ENCODE measurements at regions not wholly inside any gene's neighbourhood (a gene's known extent, or its start where the extent isn't known, plus 50 kb on each side); places are given as distances from the start of the nearest gene placed in this dataset.

DNA sequence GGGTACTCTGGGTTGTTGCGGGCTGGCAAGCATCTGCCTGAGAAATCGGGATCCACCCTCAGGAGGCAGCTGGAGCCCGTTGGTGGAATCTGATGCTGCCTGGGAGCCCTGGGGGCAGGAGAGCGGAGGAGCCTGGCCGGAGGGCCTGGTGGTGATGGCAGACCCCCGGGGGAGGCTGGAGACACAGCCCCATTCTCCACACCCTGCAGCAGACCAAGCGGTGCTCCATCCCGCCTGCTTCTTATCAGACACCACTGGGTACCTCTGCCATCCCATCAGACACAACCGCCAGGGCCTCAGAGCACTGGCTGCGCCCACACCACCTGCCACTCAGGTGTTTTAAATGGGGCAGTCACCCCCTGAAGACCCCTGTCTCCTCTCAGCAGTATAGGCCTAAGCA, 103.9 kb downstream of the RBFOX3 start:
- TF ChIP-seq EZH2phosphoT487 (IDR thresholded peaks at IDR 0.05; ENCODE audit: borderline replicate concordance): no peak
- TF ChIP-seq, protein P1, sequence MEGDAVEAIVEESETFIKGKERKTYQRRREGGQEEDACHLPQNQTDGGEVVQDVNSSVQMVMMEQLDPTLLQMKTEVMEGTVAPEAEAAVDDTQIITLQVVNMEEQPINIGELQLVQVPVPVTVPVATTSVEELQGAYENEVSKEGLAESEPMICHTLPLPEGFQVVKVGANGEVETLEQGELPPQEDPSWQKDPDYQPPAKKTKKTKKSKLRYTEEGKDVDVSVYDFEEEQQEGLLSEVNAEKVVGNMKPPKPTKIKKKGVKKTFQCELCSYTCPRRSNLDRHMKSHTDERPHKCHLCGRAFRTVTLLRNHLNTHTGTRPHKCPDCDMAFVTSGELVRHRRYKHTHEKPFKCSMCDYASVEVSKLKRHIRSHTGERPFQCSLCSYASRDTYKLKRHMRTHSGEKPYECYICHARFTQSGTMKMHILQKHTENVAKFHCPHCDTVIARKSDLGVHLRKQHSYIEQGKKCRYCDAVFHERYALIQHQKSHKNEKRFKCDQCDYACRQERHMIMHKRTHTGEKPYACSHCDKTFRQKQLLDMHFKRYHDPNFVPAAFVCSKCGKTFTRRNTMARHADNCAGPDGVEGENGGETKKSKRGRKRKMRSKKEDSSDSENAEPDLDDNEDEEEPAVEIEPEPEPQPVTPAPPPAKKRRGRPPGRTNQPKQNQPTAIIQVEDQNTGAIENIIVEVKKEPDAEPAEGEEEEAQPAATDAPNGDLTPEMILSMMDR (conservative IDR thresholded peaks at IDR 0.05; ENCODE audit: low read length): no peak
- H3K27me3 ChIP-seq (ENCODE audit: insufficient read depth, low read length, poor library complexity, severe bottlenecking): no peaks in the 10 kb centered on the region

GRCh38 chr17:79506150-79506870, 104.5 kb downstream of the RBFOX3 start:
- H3K27me3 ChIP-seq (ENCODE audit: insufficient read depth, low read length, poor library complexity, severe bottlenecking): no peaks in the 10 kb centered on the region
- TF ChIP-seq, protein P1 (conservative IDR thresholded peaks at IDR 0.05; ENCODE audit: low read length): no peak
- no peak for TF ChIP-seq EZH2phosphoT487 (IDR thresholded peaks at IDR 0.05; ENCODE audit: borderline replicate concordance)
- H3K4me3 ChIP-seq (ENCODE audit: low read length, poor library complexity, severe bottlenecking): no peak overlapping the region
- H3K9me2 ChIP-seq (replicated peaks; ENCODE audit: low read depth, low read length): no peaks in the 10 kb centered on the region
- no peaks in the 10 kb centered on the region for H3K79me2 ChIP-seq (ENCODE audit: insufficient read depth, low read length)
- no peak overlapping the region for H3K4me2 ChIP-seq (ENCODE audit: low read depth, low read length, poor library complexity, severe bottlenecking)
- H3K4me1 ChIP-seq (ENCODE audit: insufficient read depth, low read length, poor library complexity, severe bottlenecking): no peaks in the 10 kb centered on the region
- no peaks in the 10 kb centered on the region; the same call in 1 of the 2 replicates for H3K9me3 ChIP-seq (ENCODE audit: insufficient read depth, low read depth, low read length)
- H3K36me3 ChIP-seq (ENCODE audit: insufficient read depth, low read length): no peaks in the 10 kb centered on the region
- no peaks in the 10 kb centered on the region for H3F3A ChIP-seq (ENCODE audit: low read depth)
- H3K9ac ChIP-seq (ENCODE audit: low read depth, low read length, poor library complexity, severe bottlenecking): no peak overlapping the region
- no peak overlapping the region for H2AFZ ChIP-seq (ENCODE audit: low read length)
- H4K20me1 ChIP-seq (ENCODE audit: insufficient read depth, low read length, poor library complexity, severe bottlenecking): no peaks in the 10 kb centered on the region

More for the DNA sequence above, 103.9 kb downstream of the RBFOX3 start:
- H3K4me1 ChIP-seq (ENCODE audit: insufficient read depth, low read length, poor library complexity, severe bottlenecking): no peaks in the 10 kb centered on the region
- H4K20me1 ChIP-seq (ENCODE audit: insufficient read depth, low read length, poor library complexity, severe bottlenecking): no peaks in the 10 kb centered on the region
- H2AFZ ChIP-seq (ENCODE audit: low read length): no peak overlapping the region
- no peaks in the 10 kb centered on the region; the same call in 1 of the 2 replicates for H3K9me3 ChIP-seq (ENCODE audit: insufficient read depth, low read depth, low read length)
- H3K9me2 ChIP-seq (replicated peaks; ENCODE audit: low read depth, low read length): no peaks in the 10 kb centered on the region
- no peaks in the 10 kb centered on the region for H3F3A ChIP-seq (ENCODE audit: low read depth)
- no peak overlapping the region for H3K9ac ChIP-seq (ENCODE audit: low read depth, low read length, poor library complexity, severe bottlenecking)
- no peaks in the 10 kb centered on the region for H3K79me2 ChIP-seq (ENCODE audit: insufficient read depth, low read length)
- no peaks in the 10 kb centered on the region for H3K36me3 ChIP-seq (ENCODE audit: insufficient read depth, low read length)
- H3K4me2 ChIP-seq (ENCODE audit: low read depth, low read length, poor library complexity, severe bottlenecking): no peak overlapping the region
- H3K4me3 ChIP-seq (ENCODE audit: low read length, poor library complexity, severe bottlenecking): no peak overlapping the region

DNA sequence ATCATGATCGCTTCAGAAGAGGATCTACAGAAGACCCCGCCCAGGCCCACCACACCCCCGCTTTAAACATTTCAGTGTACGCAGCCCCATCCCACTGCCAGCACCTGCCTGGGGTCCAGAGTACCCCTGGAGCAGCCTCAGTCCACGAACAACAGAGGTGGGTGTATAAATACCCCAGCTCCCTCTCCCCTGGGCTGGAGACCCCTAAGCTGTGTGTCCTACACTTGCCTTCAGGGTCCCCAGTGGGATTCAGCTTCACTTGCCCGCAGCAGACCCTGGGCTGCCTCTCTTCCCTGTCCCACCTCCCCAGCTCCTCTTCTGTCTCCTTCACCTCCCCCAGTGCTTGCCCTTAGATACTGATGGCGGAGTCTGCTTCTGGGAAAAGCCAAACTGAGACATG, 105.7 kb downstream of the RBFOX3 start:
- H3K4me1 ChIP-seq (ENCODE audit: insufficient read depth, low read length, poor library complexity, severe bottlenecking): no peaks in the 10 kb centered on the region
- TF ChIP-seq, protein P1 (conservative IDR thresholded peaks at IDR 0.05; ENCODE audit: low read length): no peak
- TF ChIP-seq EZH2phosphoT487 (IDR thresholded peaks at IDR 0.05; ENCODE audit: borderline replicate concordance): no peak
- H3K9ac ChIP-seq (ENCODE audit: low read depth, low read length, poor library complexity, severe bottlenecking): no peak overlapping the region
- no peak overlapping the region for H2AFZ ChIP-seq (ENCODE audit: low read length)
- no peaks in the 10 kb centered on the region for H3F3A ChIP-seq (ENCODE audit: low read depth)
- H3K9me3 ChIP-seq (ENCODE audit: insufficient read depth, low read depth, low read length): no peaks in the 10 kb centered on the region; the same call in 1 of the 2 replicates
- H3K4me3 ChIP-seq (ENCODE audit: low read length, poor library complexity, severe bottlenecking): no peak overlapping the region
- no peaks in the 10 kb centered on the region for H3K79me2 ChIP-seq (ENCODE audit: insufficient read depth, low read length)
- no peaks in the 10 kb centered on the region for H3K36me3 ChIP-seq (ENCODE audit: insufficient read depth, low read length)
- no peaks in the 10 kb centered on the region for H4K20me1 ChIP-seq (ENCODE audit: insufficient read depth, low read length, poor library complexity, severe bottlenecking)
- H3K9me2 ChIP-seq (replicated peaks; ENCODE audit: low read depth, low read length): no peaks in the 10 kb centered on the region
- no peaks in the 10 kb centered on the region for H3K27me3 ChIP-seq (ENCODE audit: insufficient read depth, low read length, poor library complexity, severe bottlenecking)
- H3K4me2 ChIP-seq (ENCODE audit: low read depth, low read length, poor library complexity, severe bottlenecking): no peak overlapping the region
